ENCODE measurements at regions not wholly inside any gene's neighbourhood (a gene's known extent, or its start where the extent isn't known, plus 50 kb on each side); places are given as distances from the start of the nearest gene placed in this dataset.

- TF ChIP-seq CTCF (IDR thresholded peaks at IDR 0.05; ENCODE audit: low read length) (no peak), EZH2 (IDR thresholded peaks at IDR 0.05; ENCODE audit: borderline replicate concordance, low read length) (no peak)
These were observed 186.8 kb upstream of the GLI2 start for GRCh38 chr2:120548627-120549608.

All from OCI-LY1 (cell line).